HT-29 (cell line): ENCODE measurements at regions not wholly inside any gene's neighbourhood (a gene's known extent, or its start where the extent isn't known, plus 50 kb on each side); places are given as distances from the start of the nearest gene placed in this dataset.
A peak's percentile ranks its signal among the peaks of the same experiment; 100 is the strongest.
"Not testable (repeated sequence)": the region's sequence is repeated elsewhere in the genome, so short reads cannot be mapped to it uniquely, and the experiment has no call there.

Experiments used
- DNase-seq: peaks from one replicate; pipeline ENCODE4 v3.0.0-alpha.2; 2015; ENCODE audit warnings: low spot score

DNA sequence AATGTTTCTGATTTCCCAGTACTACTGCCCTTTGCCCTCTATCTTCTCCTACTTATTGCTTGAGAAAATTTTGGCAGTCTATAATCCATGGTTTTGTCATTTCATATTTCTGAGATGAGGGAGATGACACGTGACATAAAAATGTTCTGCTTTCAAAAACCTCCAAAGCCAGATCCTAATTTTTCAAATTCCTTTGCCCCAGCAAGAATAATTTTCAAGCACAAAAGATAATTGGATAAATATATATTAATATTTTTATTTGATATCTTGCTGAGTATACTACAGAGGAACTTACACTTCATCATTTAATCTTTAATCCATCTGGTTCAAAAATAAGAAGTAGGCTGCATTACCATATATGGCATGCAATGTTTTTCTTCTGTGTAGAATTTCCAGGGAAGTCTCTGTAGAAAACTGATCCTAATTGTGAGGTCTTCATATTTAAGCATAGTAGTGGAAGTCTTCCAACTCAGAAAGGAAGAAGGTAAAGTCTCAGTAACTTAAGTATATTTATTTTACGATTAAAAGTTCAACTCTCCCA is 1738.8 kb downstream of the EFNA5 start:
- no peak for DNase-seq

DNA sequence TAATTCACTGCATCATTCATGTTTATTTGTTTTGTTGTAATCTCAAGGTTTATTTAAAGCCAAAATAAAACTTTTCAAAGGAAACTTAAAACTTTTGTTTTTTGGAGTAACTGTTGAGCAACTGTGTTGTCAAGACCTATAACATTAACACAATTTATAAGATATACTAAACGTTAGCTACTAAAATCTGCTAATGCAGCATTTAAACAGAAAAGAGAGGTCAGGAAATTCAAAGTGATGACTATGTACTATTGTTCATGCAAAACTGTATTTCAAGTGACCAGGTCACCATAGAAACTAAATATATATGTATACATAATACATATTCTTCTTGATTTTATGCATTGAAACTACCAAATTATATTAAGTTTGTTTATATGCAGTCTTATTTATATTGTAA is 1740.9 kb downstream of the EFNA5 start:
- no peak for DNase-seq

DNA sequence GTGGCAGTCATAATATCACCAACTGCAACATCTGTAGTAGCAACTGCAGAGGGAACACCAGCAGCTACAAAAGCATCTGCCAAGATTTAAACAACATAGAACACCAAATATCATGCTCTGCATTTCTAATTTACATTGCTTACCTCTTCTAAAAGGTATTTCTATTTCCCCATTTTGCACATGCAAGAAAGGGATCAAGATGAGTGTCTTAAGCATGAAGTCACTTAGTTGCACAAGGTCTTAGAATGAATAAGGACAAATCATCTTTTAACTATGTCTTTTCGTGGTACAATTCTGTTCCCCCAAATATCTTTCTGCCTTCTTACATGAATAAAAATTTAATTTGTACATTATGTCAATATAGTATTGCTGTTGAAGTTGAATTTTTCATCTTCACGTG is 1746.4 kb downstream of the EFNA5 start:
- DNase-seq, result no peak

DNA sequence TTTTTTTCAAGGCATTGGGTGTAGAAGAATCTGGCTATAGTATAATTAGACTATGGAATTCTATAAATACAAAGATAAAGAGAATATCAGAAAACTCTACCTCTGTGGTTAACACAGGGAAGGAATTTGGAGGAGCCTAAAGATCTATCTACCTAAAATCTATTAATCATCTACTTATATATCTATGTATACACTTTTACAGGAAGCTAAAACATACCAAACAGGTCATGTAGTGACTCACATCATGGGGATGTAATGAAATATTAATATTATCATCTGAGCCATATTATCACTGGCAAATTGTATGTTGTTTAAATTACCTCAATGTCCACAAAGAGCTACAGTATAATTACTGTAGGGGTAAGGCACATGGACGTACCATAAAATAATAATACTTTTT is 1748.2 kb downstream of the EFNA5 start:
- peak; percentile 9 for DNase-seq

- DNase-seq, result no peak
Observed at GRCh38 chr5:105922080-105922479, 1748.7 kb downstream of the EFNA5 start.

DNA sequence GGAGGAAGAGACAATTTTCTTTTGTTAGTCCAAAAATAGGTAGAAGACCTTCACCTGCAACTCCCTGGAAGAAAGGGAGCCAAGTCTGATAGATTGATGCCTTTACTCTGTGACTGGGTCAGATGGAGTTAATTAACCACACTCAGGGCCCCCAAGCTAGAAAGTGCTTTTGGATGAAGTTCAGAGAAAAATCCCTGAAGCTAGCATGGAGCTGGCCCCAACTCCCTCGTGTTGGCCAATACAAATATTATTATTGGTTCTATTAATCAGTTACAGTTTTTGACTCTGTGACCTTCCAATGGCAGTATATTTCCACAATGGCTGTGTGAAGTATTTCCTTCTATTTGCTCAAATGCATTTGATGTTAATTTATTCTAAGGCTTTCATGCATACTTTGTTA is 1753.5 kb downstream of the EFNA5 start:
- no peak for DNase-seq

DNA sequence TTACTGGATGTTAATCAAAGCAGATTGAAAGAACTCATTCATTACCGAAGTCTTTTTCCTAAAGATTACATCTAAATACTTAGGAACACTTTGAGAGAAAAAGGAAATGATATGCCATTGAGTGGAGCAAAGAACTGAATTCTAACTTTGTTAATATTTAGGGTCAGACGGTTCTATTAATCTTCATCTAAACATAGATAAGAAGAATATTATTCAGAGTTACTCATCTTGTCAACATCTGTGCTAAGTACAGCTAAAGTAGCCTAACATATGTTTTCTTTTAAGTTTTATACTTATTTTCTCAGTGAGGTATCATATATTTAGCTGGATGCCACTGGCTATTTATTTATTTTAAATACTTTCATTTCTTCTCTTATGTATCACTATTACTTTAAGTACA is 1763.7 kb downstream of the EFNA5 start:
- no peak for DNase-seq

DNA sequence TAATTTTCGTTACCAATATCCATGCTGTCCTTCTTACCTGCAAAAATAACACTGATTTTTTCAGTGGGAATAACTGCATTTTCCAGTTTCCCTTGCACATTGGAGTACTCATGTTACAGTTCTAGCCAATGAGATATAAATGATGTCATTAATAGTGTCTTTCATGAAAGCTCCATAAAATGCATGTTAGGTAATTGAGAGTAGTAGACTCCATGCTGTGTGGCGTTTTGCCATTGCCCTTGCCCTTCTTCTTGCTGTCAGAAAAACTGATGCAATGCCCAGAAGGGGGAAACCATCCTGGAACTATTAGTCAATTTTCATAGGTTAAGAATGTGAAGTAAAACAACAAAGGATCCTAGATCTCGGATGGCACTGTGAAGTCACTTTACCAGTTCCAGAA is 1765.3 kb downstream of the EFNA5 start:
- DNase-seq, result no peak

DNA sequence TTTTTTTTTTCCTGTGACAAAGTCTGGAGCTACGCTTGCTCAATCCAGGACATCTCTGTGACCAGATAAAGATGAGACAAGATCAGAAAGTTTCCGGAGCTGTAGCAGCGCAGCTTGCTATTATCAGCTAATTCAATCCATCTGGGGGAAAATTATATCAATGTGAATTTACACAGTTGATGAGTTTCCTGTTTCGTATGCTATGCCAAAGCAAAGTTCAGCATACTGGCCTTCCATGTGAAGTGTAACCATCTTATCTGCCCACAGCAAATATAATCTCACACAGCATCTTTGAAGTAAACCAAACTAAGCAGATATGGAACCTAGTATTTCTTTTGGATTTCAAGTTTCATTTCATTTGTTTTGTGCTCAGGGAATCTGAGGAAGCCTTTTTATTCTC is 1767.7 kb downstream of the EFNA5 start:
- DNase-seq, result no peak

GRCh38 chr5:105899726-105900125 is 1771.0 kb downstream of the EFNA5 start:
- DNase-seq, result no peak

GRCh38 chr5:105898183-105898582 is 1772.6 kb downstream of the EFNA5 start:
- no peak for DNase-seq

DNA sequence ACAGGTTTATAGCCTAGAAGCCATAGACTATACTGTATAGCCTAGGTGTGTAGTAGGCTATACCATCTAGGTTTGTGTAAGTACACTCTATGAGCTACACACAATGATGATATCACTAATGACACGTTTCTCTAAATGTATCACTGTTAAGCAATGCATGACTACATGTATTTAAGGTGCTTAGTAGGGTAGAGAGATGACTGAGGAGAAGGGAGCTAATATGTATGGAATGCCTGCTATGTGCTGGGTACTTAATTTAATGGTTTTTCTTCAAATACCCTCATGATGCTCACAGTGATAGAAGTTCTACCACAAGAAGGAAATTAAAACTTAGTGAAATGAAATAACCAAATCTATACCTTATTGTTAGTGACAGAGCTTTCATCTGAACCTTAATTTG is 1785.5 kb downstream of the EFNA5 start:
- DNase-seq, result no peak

DNA sequence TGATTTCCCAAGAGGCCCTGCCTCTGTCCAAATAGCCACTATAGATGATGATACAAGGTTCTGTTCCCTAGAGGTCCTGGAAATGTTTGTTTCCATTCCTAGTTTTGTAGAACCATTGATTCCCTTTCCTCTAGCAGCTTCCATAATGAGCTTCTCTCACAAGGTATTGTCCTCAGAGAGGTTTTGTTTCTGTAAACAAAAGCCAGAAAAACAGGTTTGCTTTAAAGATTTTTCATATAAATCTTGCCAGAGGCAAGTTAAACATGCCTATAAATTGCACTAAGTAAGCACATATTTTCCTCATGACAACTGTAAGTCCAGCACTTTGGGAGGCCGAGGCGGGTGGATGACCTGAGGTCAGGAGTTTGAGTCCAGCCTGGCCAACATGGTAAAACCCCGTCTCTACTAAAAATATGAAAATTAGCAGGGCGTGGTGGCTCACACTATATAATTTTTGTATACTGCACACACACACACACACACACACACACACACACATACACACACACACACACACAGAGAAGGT is 1787.7 kb downstream of the EFNA5 start:
- DNase-seq, result peak; percentile 31

GRCh38 chr5:105878402-105878801 is 1792.3 kb downstream of the EFNA5 start:
- DNase-seq, result no peak

- no peak for DNase-seq
Observed at GRCh38 chr5:105877592-105877991, 1793.1 kb downstream of the EFNA5 start.

DNA sequence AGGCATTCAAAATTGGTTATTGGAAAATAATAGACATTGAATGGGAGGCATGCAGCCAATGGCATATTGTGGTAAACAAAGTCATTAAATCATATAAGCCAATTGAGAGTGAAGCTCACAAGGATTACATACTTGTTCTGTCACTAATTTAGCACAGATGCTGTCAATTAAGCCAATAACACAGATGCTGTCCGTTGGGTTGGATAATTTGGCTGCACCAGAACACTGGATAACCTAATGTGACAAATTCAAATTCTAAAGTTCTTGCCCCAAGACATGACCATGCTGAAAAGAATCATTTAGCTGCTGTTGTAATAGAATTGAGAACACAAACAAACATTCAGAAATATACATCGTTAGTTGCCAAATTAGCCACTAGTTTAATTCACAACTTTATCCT is 1796.4 kb downstream of the EFNA5 start:
- DNase-seq, result no peak

GRCh38 chr5:105872569-105873270 is 1798.0 kb downstream of the EFNA5 start:
- peak; percentile 14 for DNase-seq

GRCh38 chr5:105868038-105868780 is 1802.5 kb downstream of the EFNA5 start:
- DNase-seq, result no peak

GRCh38 chr5:105865834-105866233 is 1804.9 kb downstream of the EFNA5 start:
- DNase-seq, result no peak

DNA sequence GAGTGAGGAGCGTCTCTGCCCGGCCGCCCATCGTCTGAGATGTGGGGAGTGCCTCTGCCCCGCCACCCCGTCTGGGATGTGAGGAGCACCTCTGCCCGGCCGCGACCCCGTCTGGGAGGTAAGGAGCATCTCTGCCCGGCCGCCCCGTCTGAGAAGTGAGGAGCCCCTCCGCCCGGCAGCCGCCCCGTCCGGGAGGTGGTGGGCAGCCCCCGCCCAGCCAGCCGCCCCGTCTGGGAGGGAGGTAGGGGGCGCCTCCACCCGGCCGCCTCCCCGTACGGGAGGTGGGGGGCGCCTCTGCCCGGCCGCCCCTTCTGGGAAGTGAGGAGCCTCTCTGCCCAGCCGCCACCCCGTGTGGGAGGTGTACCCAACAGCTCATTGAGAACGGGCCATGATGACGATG is 1811.4 kb downstream of the EFNA5 start:
- not testable (repeated sequence) for DNase-seq

DNA sequence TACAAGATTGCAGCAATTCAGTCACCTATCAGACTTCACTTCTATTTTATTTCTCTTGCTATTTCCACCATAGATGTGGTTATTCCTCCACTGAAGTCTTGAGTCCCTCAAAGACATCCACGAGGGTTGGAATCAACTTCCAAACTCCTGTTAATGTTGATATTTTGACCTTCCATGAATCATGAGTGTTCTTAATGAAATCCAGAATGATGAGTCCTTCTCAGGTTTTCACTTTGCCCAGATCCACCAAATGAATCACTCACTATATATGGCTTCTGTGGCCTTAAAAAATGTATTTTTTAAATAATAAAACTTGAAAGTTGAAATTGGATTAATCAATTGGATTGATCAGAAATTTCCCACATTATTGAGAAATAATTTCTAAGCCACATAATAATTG is 1821.0 kb downstream of the EFNA5 start:
- no peak for DNase-seq

DNA sequence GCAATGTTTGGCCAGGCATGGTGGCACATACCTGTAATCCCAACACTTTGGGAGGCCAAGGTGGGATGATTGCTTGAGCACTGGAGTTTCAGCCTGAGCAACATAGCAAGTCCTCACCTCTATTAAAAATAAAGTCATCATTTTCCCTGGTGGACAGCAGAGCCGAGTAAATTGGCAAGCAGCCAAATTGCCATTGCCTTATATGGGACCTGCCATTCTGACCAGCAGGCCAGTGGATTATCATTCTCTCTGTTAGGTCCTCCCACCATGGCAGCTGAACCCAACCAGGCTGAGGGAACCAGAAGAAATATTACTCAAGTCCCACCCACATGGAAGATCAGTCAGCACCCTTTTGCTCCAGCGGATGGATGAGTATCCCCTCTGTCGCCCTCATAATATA is 1829.9 kb downstream of the EFNA5 start:
- DNase-seq, result peak; percentile 32

DNA sequence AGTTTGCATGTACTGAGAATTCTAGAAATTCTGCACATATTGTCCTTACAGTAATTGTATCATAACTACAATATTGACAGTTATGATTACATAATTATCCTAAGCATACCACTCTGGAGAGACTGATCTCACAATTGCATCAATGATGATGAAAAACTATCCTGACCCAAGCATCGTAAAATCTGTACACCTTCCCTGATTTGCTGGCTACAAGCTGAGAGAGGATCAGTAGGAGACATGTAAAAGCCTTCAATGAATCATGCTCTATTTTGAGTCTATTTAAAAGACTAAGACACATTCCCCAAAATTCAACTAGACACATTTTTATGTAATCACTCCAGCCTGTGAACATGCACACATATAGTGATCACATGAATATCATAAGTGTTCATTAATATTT is 1833.8 kb downstream of the EFNA5 start:
- DNase-seq, result no peak
